ENCODE measurements at regions not wholly inside any gene's neighbourhood (a gene's known extent, or its start where the extent isn't known, plus 50 kb on each side); places are given as distances from the start of the nearest gene placed in this dataset.

- TF ChIP-seq CTCF (IDR thresholded peaks at IDR 0.05), result no peak
These were observed 185.8 kb downstream of the CARTPT start for GRCh38 chr5:71904852-71905251.

- TF ChIP-seq CTCF (IDR thresholded peaks at IDR 0.05), result no peak
These were observed 187.0 kb downstream of the CARTPT start for GRCh38 chr5:71905834-71906711.

- TF ChIP-seq CTCF (IDR thresholded peaks at IDR 0.05), result no peak
These were observed 188.0 kb downstream of the CARTPT start for GRCh38 chr5:71907001-71907588.

GRCh38 chr5:71907608-71908145 lies 188.6 kb downstream of the CARTPT start:
- no peak for TF ChIP-seq CTCF (IDR thresholded peaks at IDR 0.05)

GRCh38 chr5:71910741-71911140 lies 191.7 kb downstream of the CARTPT start:
- TF ChIP-seq CTCF (IDR thresholded peaks at IDR 0.05), result no peak

- TF ChIP-seq CTCF (IDR thresholded peaks at IDR 0.05), result no peak
These were observed 192.9 kb downstream of the CARTPT start for GRCh38 chr5:71912021-71912420.

GRCh38 chr5:71914281-71914680 lies 193.0 kb upstream of the MAP1B start:
- no peak for TF ChIP-seq CTCF (IDR thresholded peaks at IDR 0.05)

Data from LNCAP (cell line).